GM18517 (cell line): ENCODE measurements at regions not wholly inside any gene's neighbourhood (a gene's known extent, or its start where the extent isn't known, plus 50 kb on each side); places are given as distances from the start of the nearest gene placed in this dataset.

Source experiments
- ATAC-seq: cut with Tn5 transposase; IDR thresholded peaks from one replicate; pipeline ENCODE4 v1.9.1; 2021; ENCODE audit warnings: mild to moderate bottlenecking, moderate library complexity; ENCODE audit not compliant: unreplicated experiment

- no peak for ATAC-seq
These were observed 519.4 kb upstream of the DSEL start for GRCh38 chr18:68035774-68036522.

- ATAC-seq: no peak
These were observed 517.8 kb upstream of the DSEL start for GRCh38 chr18:68034296-68034695.

- ATAC-seq: no peak
These were observed 516.9 kb upstream of the DSEL start for GRCh38 chr18:68033466-68033865.

GRCh38 chr18:68024716-68025115 is 508.2 kb upstream of the DSEL start:
- ATAC-seq: no peak

- ATAC-seq: no peak
These were observed 500.9 kb upstream of the DSEL start for GRCh38 chr18:68017385-68017784.

- ATAC-seq: no peak
These were observed 481.0 kb upstream of the DSEL start for GRCh38 chr18:67997496-67997895.

- ATAC-seq: no peak
These were observed 479.2 kb upstream of the DSEL start for GRCh38 chr18:67995769-67996168.

- no peak for ATAC-seq
These were observed 463.7 kb upstream of the DSEL start for GRCh38 chr18:67980241-67980640.

GRCh38 chr18:67977067-67977616 is 460.6 kb upstream of the DSEL start:
- ATAC-seq: no peak

- no peak for ATAC-seq
These were observed 457.4 kb upstream of the DSEL start for GRCh38 chr18:67973916-67974315.

GRCh38 chr18:67969458-67969857 is 452.9 kb upstream of the DSEL start:
- no peak for ATAC-seq

GRCh38 chr18:67966224-67966623 is 449.7 kb upstream of the DSEL start:
- no peak for ATAC-seq

- ATAC-seq: no peak
These were observed 447.9 kb upstream of the DSEL start for GRCh38 chr18:67964462-67964861.

GRCh38 chr18:67961701-67962440 is 445.4 kb upstream of the DSEL start:
- no peak for ATAC-seq

GRCh38 chr18:67957684-67958083 is 441.2 kb upstream of the DSEL start:
- ATAC-seq: no peak

- no peak for ATAC-seq
These were observed 438.1 kb upstream of the DSEL start for GRCh38 chr18:67954594-67954993.

- ATAC-seq: no peak
These were observed 434.6 kb upstream of the DSEL start for GRCh38 chr18:67951137-67951536.

- ATAC-seq: no peak
These were observed 422.1 kb upstream of the DSEL start for GRCh38 chr18:67938660-67939059.

GRCh38 chr18:67935638-67936037 is 419.1 kb upstream of the DSEL start:
- ATAC-seq: no peak

GRCh38 chr18:67933271-67933670 is 416.8 kb upstream of the DSEL start:
- no peak for ATAC-seq

- no peak for ATAC-seq
These were observed 415.8 kb upstream of the DSEL start for GRCh38 chr18:67932271-67932670.
